Gastroesophageal sphincter (tissue), 2 donors: ENCODE measurements at regions not wholly inside any gene's neighbourhood (a gene's known extent, or its start where the extent isn't known, plus 50 kb on each side); places are given as distances from the start of the nearest gene placed in this dataset.

Source experiments
- POLR2A ChIP-seq, 2 donors: fragments of 450-650 bp; IDR thresholded peaks; one replicate each; pipeline ENCODE4 v1.6.1; 2017; ENCODE audit warnings: antibody characterized with exemption in 2 of 2, mild to moderate bottlenecking in 2 of 2, moderate library complexity in 1 of 2
- POLR2AphosphoS5 ChIP-seq: sonication (generic); formaldehyde crosslinking; IDR thresholded peaks from one replicate; pipeline ENCODE4 v1.6.1; 2017; ENCODE audit warnings: antibody characterized with exemption

GRCh38 chr9:79512251-79512650, 59.5 kb upstream of the TLE4 start:
- TF ChIP-seq POLR2A (IDR thresholded peaks at IDR 0.05) (no peak), POLR2AphosphoS5 (no peak)
